B cell (primary cell): ENCODE measurements at regions not wholly inside any gene's neighbourhood (a gene's known extent, or its start where the extent isn't known, plus 50 kb on each side); places are given as distances from the start of the nearest gene placed in this dataset.

Source experiments
- CTCF ChIP-seq: fragments of 200-600 bp; IDR thresholded peaks from one replicate; pipeline ENCODE4 v1.8.0; 2022; ENCODE audit warnings: antibody characterized with exemption, mild to moderate bottlenecking
- EZH2 ChIP-seq: IDR thresholded peaks from 2 replicates; pipeline ENCODE4 v1.6.1; 2012; ENCODE audit warnings: borderline replicate concordance, low read depth, mild to moderate bottlenecking, moderate library complexity, low read length; ENCODE audit not compliant: insufficient read depth, poor library complexity, severe bottlenecking

- TF ChIP-seq CTCF (no peak), EZH2 (no peak)
Measured at GRCh38 chr16:54366943-54367342, 80.4 kb upstream of the IRX3 start.
